HCT116 (cell line): ENCODE measurements at regions not wholly inside any gene's neighbourhood (a gene's known extent, or its start where the extent isn't known, plus 50 kb on each side); places are given as distances from the start of the nearest gene placed in this dataset.

Experiments used
- ATAC-seq: fragments of 200-7000 bp; cut with Tn5 transposase; 2 replicates; pipeline ENCODE4 v1.9.1; 2020; ENCODE audit warnings: mild to moderate bottlenecking, moderate library complexity
- BruUV-seq: library from RNA; stranded (reverse); fragments of 400-500 nt; replicated peaks from 2 replicates; lab custom pipeline; 2021; lab: Mats Ljungman, UMichigan
- CTCF ChIA-PET: fragments of 300-600 bp; sonication (Branson Sonifier 250); formaldehyde crosslinking; loops from one replicate; lab custom pipeline; 2021; ENCODE audit warnings: antibody characterized with exemption; lab: Charles Lee
- POLR2A ChIA-PET: fragments of 300-600, 350-600 bp; sonication (Branson Sonifier 250); formaldehyde crosslinking; loops from one replicate; lab custom pipeline; 2021; ENCODE audit warnings: antibody characterized with exemption; lab: Charles Lee
- RAD21 ChIA-PET, 2 experiments: fragments of 300-600 bp; sonication (Branson Sonifier 250); formaldehyde crosslinking; loops; one replicate each; lab custom pipeline; 2023; ENCODE audit warnings: low total read pairs in 2 of 2; ENCODE audit not compliant: uncharacterized antibody in 2 of 2, unreplicated experiment in 2 of 2, low non-redundant PET in 1 of 2; lab: Charles Lee
- DNase-seq: peaks from one replicate; pipeline ENCODE4 v3.0.0-alpha.2; 2010; ENCODE audit warnings: low read depth, low spot score
- H2AFZ ChIP-seq: fragments of 200-600 bp; shearing (Covaris generic), sonication (generic); 2 replicates; pipeline ENCODE4 v1.6.1; 2017; ENCODE audit warnings: low read depth, mixed run types, mixed read lengths, antibody characterized with exemption, low read length; ENCODE audit not compliant: poor library complexity, severe bottlenecking
- H3K27ac ChIP-seq: 2 replicates; pipeline ENCODE4 v1.5.1; 2012; ENCODE audit warnings: low read depth, low read length
- H3K27me3 ChIP-seq: fragments of 200-600 bp; sonication (generic); 2 replicates; pipeline ENCODE4 v1.6.1; 2016; ENCODE audit warnings: mixed run types, low read length, mixed read lengths; ENCODE audit not compliant: insufficient read depth
- H3K36me3 ChIP-seq, 2 experiments: fragments of 200-500 bp in 1 of 2; fragments of 200-600 bp in 1 of 2; sonication (Bioruptor generic) in 1 of 2; sonication (generic) in 1 of 2; 2 replicates each; pipeline versions ENCODE4 v1.5.1 to v1.6.1; 2014 to 2016; ENCODE audit warnings: low read length in 2 of 2, inconsistent platforms in 1 of 2, mixed read lengths in 1 of 2, mixed run types in 1 of 2; ENCODE audit not compliant: insufficient read depth in 2 of 2, control insufficient read depth in 1 of 2
- H3K4me1 ChIP-seq, 2 experiments: fragments of 200-600 bp in 1 of 2; sonication (generic) in 1 of 2; 2 replicates each; pipeline versions ENCODE4 v1.5.1 to v1.6.1; 2012 to 2017; ENCODE audit warnings: low read length in 2 of 2, inconsistent platforms in 1 of 2, mild to moderate bottlenecking in 1 of 2, mixed read lengths in 1 of 2, mixed run types in 1 of 2, moderate library complexity in 1 of 2; ENCODE audit not compliant: insufficient read depth in 2 of 2, control insufficient read depth in 1 of 2
- H3K4me2 ChIP-seq: fragments of 200-600 bp; sonication (generic); 2 replicates; pipeline ENCODE4 v1.6.1; 2017; ENCODE audit warnings: mixed run types, low read length, mixed read lengths
- H3K4me3 ChIP-seq, 2 experiments: fragments of 200-600 bp in 1 of 2; sonication (generic) in 1 of 2; replicated peaks in 1 of 2; 2 replicates each; pipeline ENCODE4 v1.5.1; 2011 to 2016; ENCODE audit warnings: low read length in 2 of 2, control low read depth in 1 of 2, low read depth in 1 of 2, mild to moderate bottlenecking in 1 of 2, mixed read lengths in 1 of 2, mixed run types in 1 of 2
- H3K79me2 ChIP-seq: fragments of 200-600 bp; sonication (generic); 2 replicates; pipeline ENCODE4 v1.6.1; 2017; ENCODE audit warnings: mild to moderate bottlenecking, mixed run types, low read length, moderate library complexity, mixed read lengths; ENCODE audit not compliant: insufficient read depth
- H3K9ac ChIP-seq: fragments of 200-600 bp; sonication (generic); 2 replicates; pipeline ENCODE4 v1.6.1; 2016; ENCODE audit warnings: low read length, mixed read lengths
- H3K9me2 ChIP-seq: fragments of 200-600 bp; sonication (generic), shearing (Covaris generic); 2 replicates; pipeline ENCODE4 v1.6.1; 2017; ENCODE audit warnings: mixed run types, mild to moderate bottlenecking, moderate library complexity; ENCODE audit not compliant: insufficient read depth
- H3K9me3 ChIP-seq, 2 experiments: fragments of 200-500 bp in 1 of 2; fragments of 200-600 bp in 1 of 2; sonication (Bioruptor generic) in 1 of 2; sonication (generic) in 1 of 2; 2 replicates each; pipeline ENCODE4 v1.6.1; 2014 to 2017; ENCODE audit warnings: low read length in 2 of 2, mixed read lengths in 2 of 2, inconsistent platforms in 1 of 2, low read depth in 1 of 2, mild to moderate bottlenecking in 1 of 2, mixed run types in 1 of 2, moderate library complexity in 1 of 2; ENCODE audit not compliant: control insufficient read depth in 1 of 2, insufficient read depth in 1 of 2
- H4K20me1 ChIP-seq: fragments of 200-600 bp; sonication (generic), shearing (Covaris generic); 2 replicates; pipeline ENCODE4 v1.6.1; 2017; ENCODE audit warnings: mixed run types, mild to moderate bottlenecking, moderate library complexity; ENCODE audit not compliant: insufficient read depth
- ATF3 ChIP-seq: IDR thresholded peaks from 2 replicates; pipeline ENCODE4 v1.6.1; 2012
- CBX3 ChIP-seq: IDR thresholded peaks from 2 replicates; pipeline ENCODE4 v1.6.1; 2012; ENCODE audit warnings: low read depth
- CEBPB ChIP-seq: IDR thresholded peaks from 2 replicates; pipeline ENCODE4 v1.6.1; 2012; ENCODE audit warnings: low read depth
- EGR1 ChIP-seq: IDR thresholded peaks from 2 replicates; pipeline ENCODE4 v1.6.1; 2012; ENCODE audit warnings: low read depth
- ELF1 ChIP-seq: IDR thresholded peaks from 2 replicates; pipeline ENCODE4 v1.6.1; 2012; ENCODE audit warnings: low read depth, borderline replicate concordance
- FOSL1 ChIP-seq: IDR thresholded peaks from 2 replicates; pipeline ENCODE4 v1.6.1; 2012; ENCODE audit warnings: low read depth
- JUND ChIP-seq: IDR thresholded peaks from 2 replicates; pipeline ENCODE4 v1.6.1; 2012
- POLR2A ChIP-seq: IDR thresholded peaks from 2 replicates; pipeline ENCODE4 v1.7.0; 2011; ENCODE audit warnings: borderline replicate concordance; ENCODE audit not compliant: insufficient read depth, insufficient read length; ENCODE audit errors: extremely low read depth
- POLR2AphosphoS5 ChIP-seq: IDR thresholded peaks from 2 replicates; pipeline ENCODE4 v1.6.1; 2011; ENCODE audit warnings: mild to moderate bottlenecking, low read depth, low read length, moderate library complexity
- RAD21 ChIP-seq: IDR thresholded peaks from 2 replicates; pipeline ENCODE4 v1.6.1; 2012; ENCODE audit warnings: low read depth, mild to moderate bottlenecking
- SIN3A ChIP-seq: IDR thresholded peaks from 2 replicates; pipeline ENCODE4 v1.6.1; 2012; ENCODE audit warnings: low read depth
- SP1 ChIP-seq: IDR thresholded peaks from 2 replicates; pipeline ENCODE4 v1.6.1; 2012; ENCODE audit warnings: low read depth
- SRF ChIP-seq: IDR thresholded peaks from 2 replicates; pipeline ENCODE4 v1.6.1; 2012; ENCODE audit warnings: low read depth
- ZBTB33 ChIP-seq: IDR thresholded peaks from 2 replicates; pipeline ENCODE4 v1.6.1; 2011; ENCODE audit warnings: mild to moderate bottlenecking, low read length, moderate library complexity; ENCODE audit not compliant: insufficient replicate concordance; ENCODE audit errors: extremely low read depth
- ZNF274 ChIP-seq: fragments of 200-500 bp; sonication (Bioruptor generic); IDR thresholded peaks from 2 replicates; pipeline ENCODE4 v1.6.1; 2014; ENCODE audit warnings: mild to moderate bottlenecking, low read depth, low read length, inconsistent platforms
- intact Hi-C: fragments of 100-400 bp; cut with micrococcal nuclease; formaldehyde crosslinking; loops from 2 replicates; pipeline ENCODE4 v1.10.0; 2022
- TF ChIP-seq, protein P1 (sequence below): IDR thresholded peaks from 2 replicates; pipeline ENCODE4 v1.6.1; 2012; ENCODE audit warnings: low read depth

DNA sequence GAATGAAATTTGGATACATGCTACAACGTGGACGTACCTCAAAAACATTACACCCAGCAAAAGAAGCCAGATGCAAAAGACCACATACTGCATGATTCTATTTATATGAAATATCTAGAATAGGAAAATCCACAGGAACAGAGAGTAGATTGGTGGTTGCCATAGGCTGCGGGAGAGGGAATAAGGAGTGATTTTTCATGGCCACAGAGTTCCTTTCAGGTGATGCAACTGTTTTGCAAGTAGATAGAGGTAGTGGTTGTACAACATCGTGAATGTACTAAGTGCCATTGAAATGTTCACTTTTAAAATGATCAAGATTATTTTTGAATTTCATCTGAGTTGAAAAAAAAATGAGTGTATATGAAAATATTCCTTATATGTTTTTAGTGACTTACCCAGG lies 115.3 kb upstream of the RUNX1 start:
- peaks cover 0 to 8% of the 10 kb centered on the region in 2 experiments; a peak in 2 of 4 replicates for H3K4me1 ChIP-seq
- ChIA-PET CTCF (no interaction called here), RAD21 (no interaction called here), POLR2A (no interaction called here)
- 0 out of 4 replicates have a peak, but pooled peaks cover 0 to under 1% of the 10 kb centered on the region in 2 experiments for H3K9me3 ChIP-seq
- H3K79me2 ChIP-seq = no peaks in the 10 kb centered on the region
- no peaks in the 10 kb centered on the region for H3K36me3 ChIP-seq
- TF ChIP-seq ZBTB33 = no peak
- no peak for TF ChIP-seq RAD21
- TF ChIP-seq POLR2A = no peak
- TF ChIP-seq EGR1 = no peak
- TF ChIP-seq JUND = no peak
- TF ChIP-seq SP1 = no peak
- TF ChIP-seq CBX3 = no peak
- TF ChIP-seq SRF = no peak
- no peak for TF ChIP-seq SIN3A
- TF ChIP-seq, protein P1, sequence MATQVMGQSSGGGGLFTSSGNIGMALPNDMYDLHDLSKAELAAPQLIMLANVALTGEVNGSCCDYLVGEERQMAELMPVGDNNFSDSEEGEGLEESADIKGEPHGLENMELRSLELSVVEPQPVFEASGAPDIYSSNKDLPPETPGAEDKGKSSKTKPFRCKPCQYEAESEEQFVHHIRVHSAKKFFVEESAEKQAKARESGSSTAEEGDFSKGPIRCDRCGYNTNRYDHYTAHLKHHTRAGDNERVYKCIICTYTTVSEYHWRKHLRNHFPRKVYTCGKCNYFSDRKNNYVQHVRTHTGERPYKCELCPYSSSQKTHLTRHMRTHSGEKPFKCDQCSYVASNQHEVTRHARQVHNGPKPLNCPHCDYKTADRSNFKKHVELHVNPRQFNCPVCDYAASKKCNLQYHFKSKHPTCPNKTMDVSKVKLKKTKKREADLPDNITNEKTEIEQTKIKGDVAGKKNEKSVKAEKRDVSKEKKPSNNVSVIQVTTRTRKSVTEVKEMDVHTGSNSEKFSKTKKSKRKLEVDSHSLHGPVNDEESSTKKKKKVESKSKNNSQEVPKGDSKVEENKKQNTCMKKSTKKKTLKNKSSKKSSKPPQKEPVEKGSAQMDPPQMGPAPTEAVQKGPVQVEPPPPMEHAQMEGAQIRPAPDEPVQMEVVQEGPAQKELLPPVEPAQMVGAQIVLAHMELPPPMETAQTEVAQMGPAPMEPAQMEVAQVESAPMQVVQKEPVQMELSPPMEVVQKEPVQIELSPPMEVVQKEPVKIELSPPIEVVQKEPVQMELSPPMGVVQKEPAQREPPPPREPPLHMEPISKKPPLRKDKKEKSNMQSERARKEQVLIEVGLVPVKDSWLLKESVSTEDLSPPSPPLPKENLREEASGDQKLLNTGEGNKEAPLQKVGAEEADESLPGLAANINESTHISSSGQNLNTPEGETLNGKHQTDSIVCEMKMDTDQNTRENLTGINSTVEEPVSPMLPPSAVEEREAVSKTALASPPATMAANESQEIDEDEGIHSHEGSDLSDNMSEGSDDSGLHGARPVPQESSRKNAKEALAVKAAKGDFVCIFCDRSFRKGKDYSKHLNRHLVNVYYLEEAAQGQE = no peak
- TF ChIP-seq ATF3 = no peak
- TF ChIP-seq ZNF274 = no peak
- TF ChIP-seq ELF1 = no peak
- no peak for TF ChIP-seq CEBPB
- no peak for TF ChIP-seq FOSL1
- TF ChIP-seq POLR2AphosphoS5 = no peak
- no peak for DNase-seq
- H2AFZ ChIP-seq = no peak overlapping the region
- ATAC-seq = no peak
- H3K4me3 ChIP-seq = no peak overlapping the region
- no peaks in the 10 kb centered on the region for H3K27me3 ChIP-seq
- H3K27ac ChIP-seq = no peak overlapping the region
- H4K20me1 ChIP-seq = no peaks in the 10 kb centered on the region
- H3K9me2 ChIP-seq = no peaks in the 10 kb centered on the region
- BruUV-seq = no TSS peak
- no peak overlapping the region for H3K4me2 ChIP-seq
- intact Hi-C loops = no loop called here
- H3K9ac ChIP-seq = no peak overlapping the region
